Lower lobe of right lung (tissue), 2 donors: ENCODE measurements at regions not wholly inside any gene's neighbourhood (a gene's known extent, or its start where the extent isn't known, plus 50 kb on each side); places are given as distances from the start of the nearest gene placed in this dataset.

Source experiments
- ATAC-seq, 2 donors: fragments of 200-7000 bp; cut with Tn5 transposase; one replicate each; pipeline ENCODE4 v1.9.1; 2020 to 2022; ENCODE audit warnings: mild to moderate bottlenecking in 2 of 2, moderate library complexity in 2 of 2
- DNase-seq: peaks from one replicate; pipeline ENCODE4 v3.0.0-alpha.2; 2020
- H3K27ac ChIP-seq: fragments of 200-600 bp; one replicate; pipeline ENCODE4 v1.8.0; 2022
- H3K27me3 ChIP-seq: fragments of 200-600 bp; one replicate; pipeline ENCODE4 v1.8.0; 2022; ENCODE audit warnings: low read depth
- H3K36me3 ChIP-seq: fragments of 200-600 bp; one replicate; pipeline ENCODE4 v1.8.0; 2022; ENCODE audit warnings: mild to moderate bottlenecking
- H3K4me1 ChIP-seq: fragments of 200-600 bp; one replicate; pipeline ENCODE4 v1.8.0; 2022
- H3K4me3 ChIP-seq: fragments of 200-600 bp; one replicate; pipeline ENCODE4 v1.8.0; 2022; ENCODE audit warnings: mild to moderate bottlenecking
- H3K9me3 ChIP-seq: fragments of 200-600 bp; one replicate; pipeline ENCODE4 v1.8.0; 2022
- intact Hi-C: fragments of 100-400 bp; cut with DNase I; formaldehyde crosslinking; loops from one replicate; pipeline ENCODE4 v1.11.0; 2022
- TF ChIP-seq, protein P1 (sequence below): fragments of 200-600 bp; IDR thresholded peaks from one replicate; pipeline ENCODE4 v1.8.0; 2022; ENCODE audit warnings: antibody characterized with exemption, mild to moderate bottlenecking
- donor health status: DM: no; HTN: yes; CAD: no; lungs with severe emphysema.

DNA sequence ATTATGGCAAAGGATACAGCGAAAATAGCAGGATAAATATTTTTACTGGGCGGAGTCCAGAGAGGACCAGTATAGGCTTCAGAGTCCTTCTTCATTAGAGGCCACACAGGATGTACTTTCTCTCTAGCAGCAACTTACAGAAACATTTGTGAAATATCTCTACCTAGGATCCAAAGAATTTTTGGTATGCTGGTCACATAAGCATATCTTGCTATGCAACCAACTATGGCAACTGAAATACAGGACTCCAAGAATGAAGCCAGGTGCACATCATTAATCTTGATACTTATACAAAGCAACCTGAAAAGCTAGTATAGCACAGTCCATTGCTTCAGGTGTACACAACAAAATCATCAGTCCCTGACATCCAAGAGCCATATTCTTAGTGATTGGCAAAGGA, 59.1 kb upstream of the NABP1 start:
- intact Hi-C loops, result no loop called here
- H3K4me3 ChIP-seq, result no peak overlapping the region
- no peaks in the 10 kb centered on the region for H3K9me3 ChIP-seq
- no peaks in the 10 kb centered on the region for H3K27me3 ChIP-seq
- DNase-seq (no peak), ATAC-seq (peak in 1 of 2 donors; percentile 23)
- no peak overlapping the region for H3K27ac ChIP-seq
- TF ChIP-seq, protein P1, sequence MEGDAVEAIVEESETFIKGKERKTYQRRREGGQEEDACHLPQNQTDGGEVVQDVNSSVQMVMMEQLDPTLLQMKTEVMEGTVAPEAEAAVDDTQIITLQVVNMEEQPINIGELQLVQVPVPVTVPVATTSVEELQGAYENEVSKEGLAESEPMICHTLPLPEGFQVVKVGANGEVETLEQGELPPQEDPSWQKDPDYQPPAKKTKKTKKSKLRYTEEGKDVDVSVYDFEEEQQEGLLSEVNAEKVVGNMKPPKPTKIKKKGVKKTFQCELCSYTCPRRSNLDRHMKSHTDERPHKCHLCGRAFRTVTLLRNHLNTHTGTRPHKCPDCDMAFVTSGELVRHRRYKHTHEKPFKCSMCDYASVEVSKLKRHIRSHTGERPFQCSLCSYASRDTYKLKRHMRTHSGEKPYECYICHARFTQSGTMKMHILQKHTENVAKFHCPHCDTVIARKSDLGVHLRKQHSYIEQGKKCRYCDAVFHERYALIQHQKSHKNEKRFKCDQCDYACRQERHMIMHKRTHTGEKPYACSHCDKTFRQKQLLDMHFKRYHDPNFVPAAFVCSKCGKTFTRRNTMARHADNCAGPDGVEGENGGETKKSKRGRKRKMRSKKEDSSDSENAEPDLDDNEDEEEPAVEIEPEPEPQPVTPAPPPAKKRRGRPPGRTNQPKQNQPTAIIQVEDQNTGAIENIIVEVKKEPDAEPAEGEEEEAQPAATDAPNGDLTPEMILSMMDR, result no peak
- H3K36me3 ChIP-seq, result no peaks in the 10 kb centered on the region
- peaks cover 13% of the 10 kb centered on the region for H3K4me1 ChIP-seq

DNA sequence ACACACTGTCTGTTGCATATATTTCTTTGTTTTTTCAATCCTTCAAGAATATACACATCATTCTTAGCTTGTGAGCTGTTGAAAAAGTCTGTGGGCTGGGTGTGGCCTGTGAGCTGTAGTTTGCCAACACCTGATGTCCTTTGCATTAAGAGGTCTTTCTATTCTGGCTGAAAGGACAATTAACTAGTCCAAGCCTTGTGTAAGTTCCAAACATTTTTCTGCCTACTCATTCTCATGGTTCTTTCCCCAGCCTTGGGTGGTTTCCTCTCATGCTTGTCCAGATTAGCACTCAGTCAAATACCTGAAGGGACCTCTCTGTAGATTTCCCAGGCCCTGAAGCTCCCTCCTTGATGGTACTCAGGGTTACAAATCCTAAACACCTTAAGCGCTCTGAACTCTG, 57.8 kb upstream of the NABP1 start:
- DNase-seq (no peak), ATAC-seq (peak; percentile 77 to 84)
- H3K9me3 ChIP-seq, result no peaks in the 10 kb centered on the region
- TF ChIP-seq, protein P1, result no peak
- no peaks in the 10 kb centered on the region for H3K27me3 ChIP-seq
- intact Hi-C loops, result no loop called here
- no peak overlapping the region for H3K4me3 ChIP-seq
- no peaks in the 10 kb centered on the region for H3K36me3 ChIP-seq
- H3K4me1 ChIP-seq, result peaks cover 15% of the 10 kb centered on the region
- no peak overlapping the region for H3K27ac ChIP-seq

DNA sequence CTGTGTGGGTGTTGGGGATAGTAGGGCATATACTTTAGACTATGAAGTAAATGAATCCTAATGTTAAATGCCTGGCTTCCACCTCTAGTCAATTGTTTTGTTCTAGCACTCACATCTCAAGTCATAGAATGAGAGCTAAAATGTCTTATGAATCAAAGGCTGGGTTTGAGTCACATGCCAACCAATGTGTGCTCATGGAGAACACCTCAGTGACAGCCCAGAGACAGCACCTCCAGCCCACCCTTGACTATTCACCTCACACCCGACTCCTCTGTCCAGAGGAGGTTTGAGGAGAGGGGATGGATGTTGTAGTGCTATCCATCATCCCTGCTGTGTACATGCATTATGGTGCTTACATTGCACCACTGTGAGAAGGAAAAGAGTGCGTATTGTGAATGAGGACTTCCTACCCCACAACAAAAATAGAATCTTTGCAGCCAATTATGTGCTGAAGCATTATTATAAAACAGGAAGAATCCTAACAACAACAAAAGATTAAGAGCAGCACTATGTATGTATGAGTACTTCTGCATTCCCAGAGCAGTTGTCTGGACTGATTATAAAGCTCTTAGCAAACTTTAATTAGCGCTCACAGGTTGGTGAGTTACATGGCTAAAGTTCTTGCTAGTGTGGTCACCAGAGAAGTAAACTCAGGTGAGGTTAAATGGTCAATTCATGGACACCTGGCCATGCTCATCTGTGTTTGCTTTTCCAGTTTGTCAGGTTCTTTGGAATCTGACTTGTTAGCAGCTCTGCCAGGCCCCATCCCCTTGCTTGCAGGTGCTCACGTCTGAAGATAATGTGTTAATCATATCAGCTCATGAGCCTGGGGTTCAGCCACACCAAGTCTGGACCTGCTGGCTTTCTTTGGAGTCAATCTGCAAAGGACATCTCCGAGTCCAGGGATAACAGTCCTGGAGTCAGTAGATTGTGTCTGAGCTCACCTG, 55.3 kb upstream of the NABP1 start:
- peak in 1 of 2 donors; percentile 20 for ATAC-seq
- H3K4me3 ChIP-seq, result no peak overlapping the region
- no peaks in the 10 kb centered on the region for H3K9me3 ChIP-seq
- peaks cover 16% of the 10 kb centered on the region for H3K4me1 ChIP-seq
- TF ChIP-seq, protein P1, result no peak
- DNase-seq, result no peak
- H3K27ac ChIP-seq, result no peak overlapping the region
- intact Hi-C loops, result no loop called here
- H3K36me3 ChIP-seq, result no peaks in the 10 kb centered on the region
- H3K27me3 ChIP-seq, result no peaks in the 10 kb centered on the region

DNA sequence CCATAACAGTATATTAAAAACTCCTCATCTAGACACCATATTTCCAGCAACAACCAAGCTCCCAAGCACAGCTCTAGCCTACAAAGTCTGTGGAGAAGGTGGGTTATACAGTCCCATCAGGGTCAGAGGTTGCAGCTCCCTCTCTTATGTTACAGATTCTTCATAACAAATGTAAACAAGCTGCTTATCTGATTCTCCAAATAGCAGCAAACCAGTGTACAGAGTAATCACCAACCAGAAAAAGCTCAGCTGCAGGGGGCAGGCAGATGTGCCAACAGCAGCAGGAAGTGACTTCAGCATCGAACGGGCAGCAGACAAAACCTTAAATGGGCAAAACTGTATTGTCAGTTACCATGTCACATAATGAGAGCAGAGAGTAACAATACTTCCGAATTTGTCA, 52.9 kb upstream of the NABP1 start:
- H3K4me3 ChIP-seq, result no peak overlapping the region
- H3K27me3 ChIP-seq, result no peaks in the 10 kb centered on the region
- ATAC-seq, result peak; percentile 67 to 72
- intact Hi-C loops, result no loop called here
- peak; percentile 49 for DNase-seq
- no peaks in the 10 kb centered on the region for H3K36me3 ChIP-seq
- TF ChIP-seq, protein P1, result no peak
- peaks cover 6% of the 10 kb centered on the region for H3K4me1 ChIP-seq
- H3K27ac ChIP-seq, result no peak overlapping the region
- H3K9me3 ChIP-seq, result no peaks in the 10 kb centered on the region

DNA sequence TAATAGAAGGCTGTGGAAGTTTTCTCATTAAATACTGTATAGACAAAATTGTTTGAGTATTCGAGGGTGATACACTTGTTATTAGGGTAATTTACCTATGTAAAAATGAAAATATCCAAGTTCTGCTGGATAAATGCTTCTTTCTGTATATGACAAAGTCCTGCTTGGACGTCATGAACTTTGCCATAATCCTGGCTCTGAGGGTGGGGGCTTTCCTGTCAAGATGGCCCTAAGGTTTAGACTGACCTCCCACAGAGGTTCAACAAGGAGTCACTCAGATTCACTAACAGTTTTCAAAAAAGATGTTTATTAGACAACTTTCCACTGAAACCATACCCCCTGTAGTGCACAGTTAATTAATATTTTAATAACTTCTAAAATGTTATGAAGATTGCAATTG, 52.5 kb upstream of the NABP1 start:
- DNase-seq, result no peak
- no peak for ATAC-seq
- intact Hi-C loops, result no loop called here
- Histone ChIP-seq H3K4me1 (peaks cover 6% of the 10 kb centered on the region), H3K9me3 (no peaks in the 10 kb centered on the region), H3K27me3 (no peaks in the 10 kb centered on the region), H3K4me3 (no peak overlapping the region), H3K36me3 (no peaks in the 10 kb centered on the region), H3K27ac (no peak overlapping the region)
- TF ChIP-seq, protein P1, result no peak
